SU-DHL-6 (cell line): ENCODE measurements at regions not wholly inside any gene's neighbourhood (a gene's known extent, or its start where the extent isn't known, plus 50 kb on each side); places are given as distances from the start of the nearest gene placed in this dataset.

Experiments used
- H2AFZ ChIP-seq: fragments of 200-600 bp; sonication (generic); 2 replicates; pipeline ENCODE4 v1.6.1; 2014; ENCODE audit warnings: low read depth, mild to moderate bottlenecking, moderate library complexity, mixed read lengths, antibody characterized with exemption, low read length; ENCODE audit not compliant: severe bottlenecking
- H3F3A ChIP-seq: fragments of 200-600 bp; shearing (Covaris generic); 2 replicates; pipeline ENCODE4 v1.6.0; 2016; ENCODE audit warnings: antibody characterized with exemption, mild to moderate bottlenecking; ENCODE audit not compliant: insufficient read depth
- H3K27ac ChIP-seq: fragments of 200-600 bp; sonication (generic); 2 replicates; pipeline ENCODE4 v1.5.1; 2016; ENCODE audit warnings: low read depth, mild to moderate bottlenecking, low read length, moderate library complexity, mixed read lengths
- H3K27me3 ChIP-seq: fragments of 200-600 bp; sonication (generic), shearing (Covaris generic); 2 replicates; pipeline ENCODE4 v1.6.0; 2014; ENCODE audit warnings: mild to moderate bottlenecking, low read length
- H3K36me3 ChIP-seq: fragments of 200-600 bp; sonication (generic); 2 replicates; pipeline ENCODE4 v1.6.1; 2014; ENCODE audit warnings: mild to moderate bottlenecking, low read length, mixed read lengths
- H3K4me2 ChIP-seq: fragments of 300-600, 200-600 bp; shearing (Covaris generic), sonication (generic); 2 replicates; pipeline ENCODE4 v1.6.0; 2014; ENCODE audit warnings: low read length, low read depth, mild to moderate bottlenecking; ENCODE audit not compliant: poor library complexity, severe bottlenecking
- H3K4me3 ChIP-seq: fragments of 200-600 bp; sonication (generic); 2 replicates; pipeline ENCODE4 v1.5.1; 2014; ENCODE audit warnings: antibody characterized with exemption, low read length, mild to moderate bottlenecking, mixed read lengths; ENCODE audit not compliant: insufficient read depth, poor library complexity, severe bottlenecking
- H3K79me2 ChIP-seq: fragments of 200-600 bp; sonication (generic); 2 replicates; pipeline ENCODE4 v1.6.1; 2014; ENCODE audit warnings: mild to moderate bottlenecking, low read length, moderate library complexity; ENCODE audit not compliant: insufficient read depth
- H3K9ac ChIP-seq: fragments of 200-600 bp; sonication (generic); 2 replicates; pipeline ENCODE4 v1.7.0; 2014; ENCODE audit warnings: mild to moderate bottlenecking, low read length
- H3K9me2 ChIP-seq: fragments of 200-600 bp; sonication (generic); replicated peaks from 2 replicates; pipeline ENCODE4 v1.6.1; 2014; ENCODE audit warnings: low read length; ENCODE audit not compliant: insufficient read depth
- H3K9me3 ChIP-seq: fragments of 200-600 bp; sonication (generic); 2 replicates; pipeline ENCODE4 v1.6.1; 2014; ENCODE audit warnings: low read length, mixed read lengths; ENCODE audit not compliant: insufficient read depth
- H4K20me1 ChIP-seq: fragments of 200-600 bp; sonication (generic); 2 replicates; pipeline ENCODE4 v1.6.1; 2014; ENCODE audit warnings: low read depth, mild to moderate bottlenecking, antibody characterized with exemption, low read length, moderate library complexity, mixed read lengths
- CTCF ChIP-seq: fragments of 200-600 bp; sonication (generic); IDR thresholded peaks from one replicate; pipeline ENCODE4 v1.5.1; 2017; ENCODE audit warnings: antibody characterized with exemption, mild to moderate bottlenecking, low read length, moderate library complexity; ENCODE audit not compliant: insufficient read depth, poor library complexity, severe bottlenecking
- EZH2phosphoT487 ChIP-seq: fragments of 200-600 bp; sonication (generic), shearing (Covaris generic); conservative IDR thresholded peaks from 2 replicates; pipeline ENCODE4 v1.6.1; 2018; ENCODE audit warnings: mild to moderate bottlenecking, antibody characterized with exemption, low read length, moderate library complexity, mixed read lengths

GRCh38 chr4:32824336-32824735, 2104.2 kb downstream of the PCDH7 start:
- Histone ChIP-seq H3F3A (no peaks in the 10 kb centered on the region), H2AFZ (no peak overlapping the region), H3K9ac (no peak overlapping the region), H4K20me1 (no peaks in the 10 kb centered on the region), H3K27ac (no peak overlapping the region), H3K9me3 (no peaks in the 10 kb centered on the region), H3K4me3 (no peak overlapping the region), H3K9me2 (no peaks in the 10 kb centered on the region), H3K36me3 (no peaks in the 10 kb centered on the region), H3K79me2 (no peaks in the 10 kb centered on the region), H3K27me3 (no peaks in the 10 kb centered on the region), H3K4me2 (no peak overlapping the region)
- TF ChIP-seq CTCF, result no peak
- TF ChIP-seq EZH2phosphoT487, result no peak

DNA sequence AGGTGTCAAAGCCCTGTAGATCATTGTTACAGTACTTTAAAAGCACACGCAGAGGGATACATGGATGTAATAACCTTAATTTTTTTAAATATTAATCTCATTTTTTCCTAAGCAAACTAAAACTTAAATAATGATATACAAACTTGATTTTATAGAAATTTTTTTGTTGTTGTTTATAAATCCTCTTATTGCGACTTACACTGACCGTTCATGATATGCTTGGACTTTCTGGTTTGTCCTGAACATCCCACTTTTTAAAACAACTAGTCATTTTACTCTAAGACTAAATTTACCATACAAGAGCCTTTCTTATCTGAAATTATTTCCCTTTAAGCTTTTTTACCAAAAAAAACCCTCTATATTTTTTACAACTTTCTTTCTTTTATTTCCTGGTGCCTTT, 2106.0 kb downstream of the PCDH7 start:
- H3K36me3 ChIP-seq, result no peaks in the 10 kb centered on the region
- no peaks in the 10 kb centered on the region for H3K27me3 ChIP-seq
- no peaks in the 10 kb centered on the region for H3K9me2 ChIP-seq
- H3K27ac ChIP-seq, result no peak overlapping the region
- no peak overlapping the region for H3K4me2 ChIP-seq
- H3F3A ChIP-seq, result no peaks in the 10 kb centered on the region
- no peaks in the 10 kb centered on the region for H3K79me2 ChIP-seq
- no peak overlapping the region for H2AFZ ChIP-seq
- no peak overlapping the region for H3K4me3 ChIP-seq
- no peak overlapping the region for H3K9ac ChIP-seq
- H3K9me3 ChIP-seq, result no peaks in the 10 kb centered on the region
- TF ChIP-seq CTCF, result no peak
- TF ChIP-seq EZH2phosphoT487, result no peak
- H4K20me1 ChIP-seq, result no peaks in the 10 kb centered on the region

GRCh38 chr4:32830160-32830559, 2110.0 kb downstream of the PCDH7 start:
- Histone ChIP-seq H3K36me3 (no peaks in the 10 kb centered on the region), H3K27ac (no peak overlapping the region), H3K27me3 (no peaks in the 10 kb centered on the region), H4K20me1 (no peaks in the 10 kb centered on the region), H2AFZ (no peak overlapping the region), H3K9me3 (no peaks in the 10 kb centered on the region), H3K9ac (no peak overlapping the region), H3K4me2 (no peak overlapping the region), H3F3A (no peaks in the 10 kb centered on the region), H3K9me2 (no peaks in the 10 kb centered on the region), H3K4me3 (no peak overlapping the region), H3K79me2 (no peaks in the 10 kb centered on the region)
- TF ChIP-seq EZH2phosphoT487 (no peak), CTCF (no peak)

DNA sequence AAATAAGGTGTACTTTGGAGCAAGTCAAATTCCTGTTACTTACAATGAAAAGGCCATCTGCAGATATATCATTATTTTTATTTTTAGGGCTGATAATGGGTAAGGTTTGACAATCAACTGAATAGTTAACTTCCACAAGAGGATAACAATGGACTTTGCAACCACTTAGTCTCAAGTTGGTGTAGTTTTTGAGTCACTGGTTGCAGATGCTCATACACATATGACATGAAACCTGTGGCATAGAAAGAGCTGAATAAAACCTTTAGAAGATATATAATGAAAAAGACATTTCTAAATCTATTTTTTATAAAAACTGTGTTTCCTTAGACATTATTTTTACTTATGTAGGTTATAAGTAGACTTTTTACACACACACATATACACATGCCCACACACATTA, 2110.9 kb downstream of the PCDH7 start:
- no peak for TF ChIP-seq CTCF
- no peak for TF ChIP-seq EZH2phosphoT487
- Histone ChIP-seq H2AFZ (no peak overlapping the region), H3K9me2 (no peaks in the 10 kb centered on the region), H3K4me3 (no peak overlapping the region), H3K36me3 (no peaks in the 10 kb centered on the region), H3K9me3 (no peaks in the 10 kb centered on the region), H3K27ac (no peak overlapping the region), H3K9ac (no peak overlapping the region), H3K4me2 (no peak overlapping the region), H3K79me2 (no peaks in the 10 kb centered on the region), H4K20me1 (no peaks in the 10 kb centered on the region), H3F3A (no peaks in the 10 kb centered on the region), H3K27me3 (no peaks in the 10 kb centered on the region)
